ENCODE measurements at regions not wholly inside any gene's neighbourhood (a gene's known extent, or its start where the extent isn't known, plus 50 kb on each side); places are given as distances from the start of the nearest gene placed in this dataset.

DNA sequence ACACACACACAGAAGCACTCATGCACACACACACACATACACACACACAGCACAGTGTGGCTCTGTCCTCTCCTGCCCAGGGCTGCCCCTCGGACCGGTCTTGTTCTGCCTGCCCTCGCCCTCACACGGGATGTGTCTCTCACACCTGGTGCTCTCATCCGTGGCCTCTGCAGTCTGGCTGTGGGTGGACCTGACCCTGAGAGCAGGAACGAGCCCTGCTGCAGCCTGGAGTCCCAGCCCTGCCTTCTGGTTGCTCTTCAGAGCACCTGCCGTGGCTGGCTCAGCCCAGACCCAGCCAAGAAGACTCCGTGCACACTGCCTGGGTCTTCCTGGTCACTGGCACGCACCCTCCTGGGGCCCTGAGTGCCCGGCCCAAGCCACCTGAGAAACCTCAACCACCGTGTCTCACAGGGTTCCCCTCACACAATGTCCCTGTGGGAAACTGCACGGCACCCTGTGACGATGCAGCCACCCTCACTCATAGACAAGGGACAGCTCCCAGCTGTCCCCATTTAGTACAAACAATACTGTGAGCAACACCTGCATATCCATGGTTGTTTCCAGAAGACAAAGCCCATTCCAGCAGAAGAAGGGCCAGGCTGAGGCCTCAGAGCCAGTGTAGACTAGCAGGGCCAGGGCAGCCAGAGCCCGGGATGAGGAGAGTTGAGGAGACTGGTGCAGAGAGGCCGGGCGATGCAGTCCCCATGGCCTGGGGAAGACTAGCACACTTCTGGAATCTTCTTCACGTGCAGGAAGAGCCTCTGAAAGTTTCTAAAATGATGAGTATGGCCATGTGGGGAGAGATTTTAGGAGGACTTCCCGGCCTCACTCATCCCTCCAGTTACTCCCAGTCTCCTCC is 234.0 kb downstream of the NPHP4 start:
- TF ChIP-seq YY1 (IDR thresholded peaks at IDR 0.05) (no peak), JUND (IDR thresholded peaks at IDR 0.05) (no peak), GABPA (IDR thresholded peaks at IDR 0.05 in 1 of 2, conservative IDR thresholded peaks at IDR 0.05 in 1 of 2) (no peak), ZBTB33 (IDR thresholded peaks at IDR 0.05) (no peak), FOXA1 (IDR thresholded peaks at IDR 0.05) (no peak), ATF3 (IDR thresholded peaks at IDR 0.05) (no peak), RAD21 (IDR thresholded peaks at IDR 0.05) (no peak), RXRA (IDR thresholded peaks at IDR 0.05) (no peak), SP1 (IDR thresholded peaks at IDR 0.05) (no peak), TAF1 (conservative IDR thresholded peaks at IDR 0.05) (no peak), EGR1 (IDR thresholded peaks at IDR 0.05; ENCODE audit: low read depth in 2 of 2) (no peak)
- TF ChIP-seq, protein P1, sequence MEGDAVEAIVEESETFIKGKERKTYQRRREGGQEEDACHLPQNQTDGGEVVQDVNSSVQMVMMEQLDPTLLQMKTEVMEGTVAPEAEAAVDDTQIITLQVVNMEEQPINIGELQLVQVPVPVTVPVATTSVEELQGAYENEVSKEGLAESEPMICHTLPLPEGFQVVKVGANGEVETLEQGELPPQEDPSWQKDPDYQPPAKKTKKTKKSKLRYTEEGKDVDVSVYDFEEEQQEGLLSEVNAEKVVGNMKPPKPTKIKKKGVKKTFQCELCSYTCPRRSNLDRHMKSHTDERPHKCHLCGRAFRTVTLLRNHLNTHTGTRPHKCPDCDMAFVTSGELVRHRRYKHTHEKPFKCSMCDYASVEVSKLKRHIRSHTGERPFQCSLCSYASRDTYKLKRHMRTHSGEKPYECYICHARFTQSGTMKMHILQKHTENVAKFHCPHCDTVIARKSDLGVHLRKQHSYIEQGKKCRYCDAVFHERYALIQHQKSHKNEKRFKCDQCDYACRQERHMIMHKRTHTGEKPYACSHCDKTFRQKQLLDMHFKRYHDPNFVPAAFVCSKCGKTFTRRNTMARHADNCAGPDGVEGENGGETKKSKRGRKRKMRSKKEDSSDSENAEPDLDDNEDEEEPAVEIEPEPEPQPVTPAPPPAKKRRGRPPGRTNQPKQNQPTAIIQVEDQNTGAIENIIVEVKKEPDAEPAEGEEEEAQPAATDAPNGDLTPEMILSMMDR (IDR thresholded peaks at IDR 0.05; ENCODE audit: low read depth, low read length, missing input control) = no peak
- TF ChIP-seq, protein P2, sequence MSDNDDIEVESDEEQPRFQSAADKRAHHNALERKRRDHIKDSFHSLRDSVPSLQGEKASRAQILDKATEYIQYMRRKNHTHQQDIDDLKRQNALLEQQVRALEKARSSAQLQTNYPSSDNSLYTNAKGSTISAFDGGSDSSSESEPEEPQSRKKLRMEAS (IDR thresholded peaks at IDR 0.05) = no peak
- TF ChIP-seq, protein P3, sequence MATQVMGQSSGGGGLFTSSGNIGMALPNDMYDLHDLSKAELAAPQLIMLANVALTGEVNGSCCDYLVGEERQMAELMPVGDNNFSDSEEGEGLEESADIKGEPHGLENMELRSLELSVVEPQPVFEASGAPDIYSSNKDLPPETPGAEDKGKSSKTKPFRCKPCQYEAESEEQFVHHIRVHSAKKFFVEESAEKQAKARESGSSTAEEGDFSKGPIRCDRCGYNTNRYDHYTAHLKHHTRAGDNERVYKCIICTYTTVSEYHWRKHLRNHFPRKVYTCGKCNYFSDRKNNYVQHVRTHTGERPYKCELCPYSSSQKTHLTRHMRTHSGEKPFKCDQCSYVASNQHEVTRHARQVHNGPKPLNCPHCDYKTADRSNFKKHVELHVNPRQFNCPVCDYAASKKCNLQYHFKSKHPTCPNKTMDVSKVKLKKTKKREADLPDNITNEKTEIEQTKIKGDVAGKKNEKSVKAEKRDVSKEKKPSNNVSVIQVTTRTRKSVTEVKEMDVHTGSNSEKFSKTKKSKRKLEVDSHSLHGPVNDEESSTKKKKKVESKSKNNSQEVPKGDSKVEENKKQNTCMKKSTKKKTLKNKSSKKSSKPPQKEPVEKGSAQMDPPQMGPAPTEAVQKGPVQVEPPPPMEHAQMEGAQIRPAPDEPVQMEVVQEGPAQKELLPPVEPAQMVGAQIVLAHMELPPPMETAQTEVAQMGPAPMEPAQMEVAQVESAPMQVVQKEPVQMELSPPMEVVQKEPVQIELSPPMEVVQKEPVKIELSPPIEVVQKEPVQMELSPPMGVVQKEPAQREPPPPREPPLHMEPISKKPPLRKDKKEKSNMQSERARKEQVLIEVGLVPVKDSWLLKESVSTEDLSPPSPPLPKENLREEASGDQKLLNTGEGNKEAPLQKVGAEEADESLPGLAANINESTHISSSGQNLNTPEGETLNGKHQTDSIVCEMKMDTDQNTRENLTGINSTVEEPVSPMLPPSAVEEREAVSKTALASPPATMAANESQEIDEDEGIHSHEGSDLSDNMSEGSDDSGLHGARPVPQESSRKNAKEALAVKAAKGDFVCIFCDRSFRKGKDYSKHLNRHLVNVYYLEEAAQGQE (IDR thresholded peaks at IDR 0.05) = no peak
